Trophoblast cell (in vitro differentiated cells and primary cell): ENCODE measurements at regions not wholly inside any gene's neighbourhood (a gene's known extent, or its start where the extent isn't known, plus 50 kb on each side); places are given as distances from the start of the nearest gene placed in this dataset.
"Not testable (repeated sequence)": the region's sequence is repeated elsewhere in the genome, so short reads cannot be mapped to it uniquely, and the experiment has no call there.

ENCODE experiments used
- DNase-seq, 2 donors: peaks; one replicate each; pipeline ENCODE4 v3.0.0-alpha.2; 2016
- H2AFZ ChIP-seq: 2 replicates; pipeline ENCODE4 v1.6.1; 2013; ENCODE audit warnings: low read length, moderate library complexity, mild to moderate bottlenecking; ENCODE audit not compliant: insufficient read depth, poor library complexity
- H2AK5ac ChIP-seq: 2 replicates; pipeline ENCODE4 v1.6.1; 2013; ENCODE audit warnings: mild to moderate bottlenecking, low read length
- H2BK120ac ChIP-seq: 2 replicates; pipeline ENCODE4 v1.6.1; 2013; ENCODE audit warnings: low read length, mild to moderate bottlenecking, moderate library complexity; ENCODE audit not compliant: insufficient read depth, poor library complexity
- H2BK12ac ChIP-seq: 2 replicates; pipeline ENCODE4 v1.6.1; 2013; ENCODE audit warnings: mild to moderate bottlenecking, low read length, moderate library complexity
- H2BK5ac ChIP-seq: 2 replicates; pipeline ENCODE4 v1.6.1; 2013; ENCODE audit warnings: low read length, low read depth, moderate library complexity, mild to moderate bottlenecking; ENCODE audit not compliant: poor library complexity
- H3K14ac ChIP-seq: 2 replicates; pipeline ENCODE4 v1.6.1; 2013; ENCODE audit warnings: mild to moderate bottlenecking, low read length
- H3K18ac ChIP-seq: 2 replicates; pipeline ENCODE4 v1.6.1; 2013; ENCODE audit warnings: mild to moderate bottlenecking, low read length
- H3K23ac ChIP-seq: 2 replicates; pipeline ENCODE4 v1.6.1; 2013; ENCODE audit warnings: low read length
- H3K27ac ChIP-seq: 2 replicates; pipeline ENCODE4 v1.5.1; 2013; ENCODE audit warnings: low read depth, mild to moderate bottlenecking, inconsistent platforms, low read length, moderate library complexity
- H3K27me3 ChIP-seq: 2 replicates; pipeline ENCODE4 v1.6.1; 2013; ENCODE audit warnings: inconsistent platforms, mild to moderate bottlenecking, low read length, moderate library complexity; ENCODE audit not compliant: insufficient read depth
- H3K36me3 ChIP-seq, 2 experiments: 1 replicate in 1 of 2; 2 replicates in 1 of 2; pipeline ENCODE4 v1.6.1; 2013; ENCODE audit warnings: low read length in 2 of 2, mild to moderate bottlenecking in 2 of 2, moderate library complexity in 1 of 2; ENCODE audit not compliant: insufficient read depth in 2 of 2, control insufficient read depth in 1 of 2
- H3K4ac ChIP-seq: 2 replicates; pipeline ENCODE4 v1.6.1; 2013; ENCODE audit warnings: low read depth, mild to moderate bottlenecking, low read length, moderate library complexity
- H3K4me1 ChIP-seq, 2 experiments: 1 replicate in 1 of 2; 2 replicates in 1 of 2; pipeline ENCODE4 v1.6.1; 2013; ENCODE audit warnings: low read length in 2 of 2, mild to moderate bottlenecking in 2 of 2, moderate library complexity in 1 of 2; ENCODE audit not compliant: insufficient read depth in 2 of 2, control insufficient read depth in 1 of 2
- H3K4me2 ChIP-seq: 2 replicates; pipeline ENCODE4 v1.6.1; 2013; ENCODE audit warnings: inconsistent platforms, mild to moderate bottlenecking, low read length, moderate library complexity
- H3K4me3 ChIP-seq: 2 replicates; pipeline ENCODE4 v1.5.1; 2013; ENCODE audit warnings: mild to moderate bottlenecking, low read depth, low read length, inconsistent platforms
- H3K79me1 ChIP-seq: one replicate; pipeline ENCODE4 v1.6.1; 2013; ENCODE audit warnings: low read length
- H3K79me2 ChIP-seq: 2 replicates; pipeline ENCODE4 v1.6.1; 2013; ENCODE audit warnings: low read length, mild to moderate bottlenecking; ENCODE audit not compliant: control insufficient read depth, insufficient read depth, poor library complexity
- H3K9ac ChIP-seq: 2 replicates; pipeline ENCODE4 v1.6.1; 2013; ENCODE audit warnings: mild to moderate bottlenecking, low read length
- H3K9me3 ChIP-seq: 2 replicates; pipeline ENCODE4 v1.6.1; 2013; ENCODE audit warnings: low read depth, mild to moderate bottlenecking, control low read depth, inconsistent platforms, low read length; ENCODE audit not compliant: insufficient read depth
- H4K12ac ChIP-seq: 2 replicates; pipeline ENCODE4 v1.6.1; 2013; ENCODE audit warnings: low read depth, mild to moderate bottlenecking, low read length, moderate library complexity
- H4K8ac ChIP-seq: 2 replicates; pipeline ENCODE4 v1.6.1; 2013; ENCODE audit warnings: low read depth, mild to moderate bottlenecking, low read length, moderate library complexity
- H4K91ac ChIP-seq: one replicate; pipeline ENCODE4 v1.6.1; 2013; ENCODE audit warnings: low read depth, mild to moderate bottlenecking, low read length, moderate library complexity
- WGBS: extraction: QIAGEN DNeasy Blood & Tissue Kit; methylation state at CpG from one replicate; pipeline ENCODE4 v1.1.7; 2013; ENCODE audit warnings: missing lambda C conversion rate; ENCODE audit not compliant: insufficient read length, insufficient coverage; ENCODE audit errors: extremely low coverage; 5-methylcytosine and 5-hydroxymethylcytosine counted together

DNA sequence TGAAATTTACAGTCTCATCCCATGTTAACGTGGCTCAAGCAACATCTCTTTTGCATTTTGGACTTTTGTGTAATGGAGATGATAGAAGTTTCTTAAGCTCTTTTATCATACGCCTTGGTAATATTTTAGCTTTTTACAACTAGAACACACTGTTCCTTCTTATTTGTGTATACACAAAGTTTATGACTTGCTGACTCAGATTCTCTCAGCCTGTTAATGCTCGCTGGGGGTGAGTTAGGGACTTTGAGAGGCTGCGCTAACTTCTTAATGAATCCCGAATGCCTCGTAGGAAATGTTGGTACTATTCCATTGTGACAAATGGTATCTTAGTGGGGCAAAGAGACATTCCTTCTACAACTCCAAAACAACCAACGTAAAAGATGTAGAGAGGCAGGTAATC is 509.7 kb downstream of the DOK5 start:
- no peak overlapping the region for H2BK120ac ChIP-seq
- no peaks in the 10 kb centered on the region for H3K79me2 ChIP-seq
- no peaks in the 10 kb centered on the region for H3K79me1 ChIP-seq
- H3K4ac ChIP-seq = no peak overlapping the region
- H3K4me1 ChIP-seq = no peaks in the 10 kb centered on the region
- no peak overlapping the region for H3K14ac ChIP-seq
- H3K4me2 ChIP-seq = no peak overlapping the region
- WGBS = no CpG with 5 or more reads among the region's 7 CpGs
- H3K18ac ChIP-seq = no peak overlapping the region
- H3K23ac ChIP-seq = no peak overlapping the region
- H4K8ac ChIP-seq = no peak overlapping the region
- no peak overlapping the region for H4K91ac ChIP-seq
- no peak overlapping the region for H3K9ac ChIP-seq
- H3K4me3 ChIP-seq = no peak overlapping the region
- no peaks in the 10 kb centered on the region for H3K9me3 ChIP-seq
- H3K27ac ChIP-seq = no peak overlapping the region
- H2AK5ac ChIP-seq = no peak overlapping the region
- H4K12ac ChIP-seq = no peak overlapping the region
- no peaks in the 10 kb centered on the region for H3K27me3 ChIP-seq
- H2BK12ac ChIP-seq = no peak overlapping the region
- DNase-seq = no peak
- H2BK5ac ChIP-seq = no peak overlapping the region
- no peak overlapping the region for H2AFZ ChIP-seq
- no peaks in the 10 kb centered on the region for H3K36me3 ChIP-seq

DNA sequence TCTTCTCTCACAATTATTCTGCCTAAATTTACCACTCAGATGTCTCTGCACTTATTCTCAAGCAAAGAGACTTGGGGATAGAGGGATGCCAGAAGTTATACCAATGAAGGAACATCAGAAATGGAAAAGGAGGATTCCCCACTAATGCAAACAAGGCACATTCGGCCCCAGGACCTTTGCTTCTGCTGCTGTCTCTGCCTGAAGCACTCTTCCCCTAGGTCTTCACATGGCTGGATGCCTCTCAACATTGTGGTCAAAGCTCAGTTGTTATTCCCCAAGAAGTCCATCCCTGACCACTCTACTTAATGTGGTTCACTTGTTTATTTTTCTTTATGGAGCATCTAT is 508.7 kb downstream of the DOK5 start:
- DNase-seq = no peak
- H2BK5ac ChIP-seq = no peak overlapping the region
- no CpG with 5 or more reads among the region's 1 CpG for WGBS
- H4K12ac ChIP-seq = no peak overlapping the region
- H4K8ac ChIP-seq = no peak overlapping the region
- no peaks in the 10 kb centered on the region for H3K79me1 ChIP-seq
- no peaks in the 10 kb centered on the region for H3K9me3 ChIP-seq
- no peak overlapping the region for H3K4ac ChIP-seq
- H4K91ac ChIP-seq = no peak overlapping the region
- H3K27me3 ChIP-seq = no peaks in the 10 kb centered on the region
- no peak overlapping the region for H3K4me2 ChIP-seq
- no peak overlapping the region for H2BK120ac ChIP-seq
- no peak overlapping the region for H3K14ac ChIP-seq
- H2AK5ac ChIP-seq = no peak overlapping the region
- no peak overlapping the region for H3K27ac ChIP-seq
- H3K79me2 ChIP-seq = no peaks in the 10 kb centered on the region
- H3K18ac ChIP-seq = no peak overlapping the region
- H3K36me3 ChIP-seq = no peaks in the 10 kb centered on the region
- H3K9ac ChIP-seq = no peak overlapping the region
- H3K4me3 ChIP-seq = no peak overlapping the region
- H2AFZ ChIP-seq = no peak overlapping the region
- H2BK12ac ChIP-seq = no peak overlapping the region
- no peaks in the 10 kb centered on the region for H3K4me1 ChIP-seq
- no peak overlapping the region for H3K23ac ChIP-seq

DNA sequence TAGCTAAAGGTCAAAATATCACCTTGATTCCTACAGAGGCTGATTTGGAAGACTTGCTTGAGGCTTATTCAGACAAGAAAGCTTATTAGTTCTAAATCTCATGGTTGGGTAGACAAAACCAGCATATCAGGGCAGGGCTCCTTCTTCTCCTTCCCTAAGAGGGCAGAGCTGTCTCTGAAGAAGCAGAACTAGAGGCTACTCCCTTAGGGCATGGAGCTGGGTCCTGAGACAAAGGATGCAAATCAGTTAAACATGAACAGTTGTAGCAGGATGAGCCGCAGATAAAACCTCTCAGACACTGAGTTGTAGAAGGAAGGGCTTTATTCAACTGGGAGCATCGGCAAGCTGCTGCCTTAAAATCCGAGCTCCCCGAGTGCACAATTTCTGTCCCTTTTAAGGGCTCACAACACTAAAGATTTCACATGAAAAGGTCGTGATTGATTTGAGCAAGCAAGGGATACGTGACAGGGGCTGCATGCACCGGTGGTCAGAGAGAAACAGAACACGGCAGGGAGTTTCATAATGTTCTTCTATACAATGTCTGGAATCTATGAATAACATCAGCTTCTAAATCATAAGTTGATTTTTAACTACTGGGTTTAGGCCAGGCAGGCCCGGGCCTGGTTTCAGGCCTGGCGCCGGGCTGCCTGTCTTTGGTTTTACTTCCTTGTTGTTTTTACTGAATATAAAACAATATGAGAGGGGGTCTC is 508.2 kb downstream of the DOK5 start:
- H3K4me2 ChIP-seq, H3K4ac ChIP-seq, H3K79me2 ChIP-seq, H3K79me1 ChIP-seq, H2BK120ac ChIP-seq, H3K27ac ChIP-seq, H3K4me3 ChIP-seq, H3K9me3 ChIP-seq, H2BK12ac ChIP-seq, H4K8ac ChIP-seq, H2AFZ ChIP-seq, H4K91ac ChIP-seq, H3K18ac ChIP-seq, H2BK5ac ChIP-seq, H2AK5ac ChIP-seq, H3K4me1 ChIP-seq, H3K36me3 ChIP-seq, H3K9ac ChIP-seq, H4K12ac ChIP-seq, H3K23ac ChIP-seq, H3K14ac ChIP-seq, DNase-seq, H3K27me3 ChIP-seq: not testable (repeated sequence)
- no CpG with 5 or more reads among the region's 11 CpGs for WGBS

DNA sequence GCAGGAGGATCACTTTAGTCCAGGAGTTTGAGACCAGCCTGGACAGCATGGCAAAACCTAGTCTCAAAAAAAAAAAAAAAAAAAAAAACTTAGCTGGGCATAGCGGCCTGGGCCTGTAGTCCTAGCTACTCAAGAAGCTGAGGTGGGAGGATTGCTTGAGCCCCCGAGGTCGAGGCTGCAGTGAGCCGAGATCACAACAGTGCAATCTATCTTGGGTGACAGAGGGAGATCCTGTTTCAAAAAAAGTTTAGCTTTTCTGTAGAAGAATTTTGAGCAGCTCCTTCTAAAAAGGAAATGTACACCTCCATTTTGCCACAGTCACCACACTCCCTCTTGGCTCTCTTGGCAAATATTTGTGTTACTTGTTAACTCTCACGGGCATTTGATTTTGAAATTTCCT is 505.8 kb downstream of the DOK5 start:
- H2BK5ac ChIP-seq = no peak overlapping the region
- H3K4me2 ChIP-seq = no peak overlapping the region
- no peak overlapping the region for H3K9ac ChIP-seq
- no peaks in the 10 kb centered on the region for H3K79me1 ChIP-seq
- no peak overlapping the region for H4K91ac ChIP-seq
- no peaks in the 10 kb centered on the region for H3K27me3 ChIP-seq
- H2BK120ac ChIP-seq = no peak overlapping the region
- no peaks in the 10 kb centered on the region for H3K9me3 ChIP-seq
- H2AK5ac ChIP-seq = no peak overlapping the region
- H3K14ac ChIP-seq = no peak overlapping the region
- H3K4me1 ChIP-seq = no peaks in the 10 kb centered on the region
- no peak overlapping the region for H3K18ac ChIP-seq
- no peaks in the 10 kb centered on the region for H3K79me2 ChIP-seq
- H2BK12ac ChIP-seq = no peak overlapping the region
- no peak for DNase-seq
- H4K12ac ChIP-seq = no peak overlapping the region
- H3K4ac ChIP-seq = no peak overlapping the region
- no peak overlapping the region for H3K27ac ChIP-seq
- no CpG with 5 or more reads among the region's 5 CpGs for WGBS
- no peak overlapping the region for H3K4me3 ChIP-seq
- H3K23ac ChIP-seq = no peak overlapping the region
- H2AFZ ChIP-seq = no peak overlapping the region
- no peak overlapping the region for H4K8ac ChIP-seq
- no peaks in the 10 kb centered on the region for H3K36me3 ChIP-seq
